ENCODE measurements at regions not wholly inside any gene's neighbourhood (a gene's known extent, or its start where the extent isn't known, plus 50 kb on each side); places are given as distances from the start of the nearest gene placed in this dataset.

GRCh38 chr12:125402874-125403789 is 337.9 kb downstream of the AACS start:
- Histone ChIP-seq H3K36me3 (no peaks in the 10 kb centered on the region), H3K4me1 (no peaks in the 10 kb centered on the region), H3K4me3 (no peak overlapping the region), H3K9ac (no peak overlapping the region), H4K20me1 (no peaks in the 10 kb centered on the region), H3K27ac (no peak overlapping the region), H3K9me3 (peaks cover 31% of the 10 kb centered on the region), H3K4me2 (no peak overlapping the region), H3K27me3 (no peaks in the 10 kb centered on the region)
- no peak for TF ChIP-seq Cebpa-rat (IDR thresholded peaks at IDR 0.05)

- TF ChIP-seq Cebpa-rat (IDR thresholded peaks at IDR 0.05), result no peak
- Histone ChIP-seq H3K27me3 (no peaks in the 10 kb centered on the region), H3K4me2 (no peak overlapping the region), H3K4me1 (no peaks in the 10 kb centered on the region), H3K36me3 (no peaks in the 10 kb centered on the region), H3K4me3 (no peak overlapping the region), H3K9me3 (peaks cover 25% of the 10 kb centered on the region), H4K20me1 (no peaks in the 10 kb centered on the region), H3K27ac (no peak overlapping the region), H3K9ac (no peak overlapping the region)
Observed at GRCh38 chr12:125403843-125404242, 338.6 kb downstream of the AACS start.

GRCh38 chr12:125406131-125406530 is 340.9 kb downstream of the AACS start:
- no peak overlapping the region for H3K27ac ChIP-seq
- H3K4me2 ChIP-seq, result no peak overlapping the region
- no peak overlapping the region for H3K9ac ChIP-seq
- no peak overlapping the region for H3K4me3 ChIP-seq
- H3K4me1 ChIP-seq, result no peaks in the 10 kb centered on the region
- H3K27me3 ChIP-seq, result no peaks in the 10 kb centered on the region
- no peaks in the 10 kb centered on the region for H4K20me1 ChIP-seq
- peaks cover 18% of the 10 kb centered on the region for H3K9me3 ChIP-seq
- no peaks in the 10 kb centered on the region for H3K36me3 ChIP-seq
- no peak for TF ChIP-seq Cebpa-rat (IDR thresholded peaks at IDR 0.05)

GRCh38 chr12:125408718-125409117 is 343.5 kb downstream of the AACS start:
- Histone ChIP-seq H4K20me1 (no peaks in the 10 kb centered on the region), H3K27me3 (no peaks in the 10 kb centered on the region), H3K4me3 (no peak overlapping the region), H3K4me1 (no peaks in the 10 kb centered on the region), H3K36me3 (no peaks in the 10 kb centered on the region), H3K9ac (no peak overlapping the region), H3K27ac (no peak overlapping the region), H3K9me3 (no peaks in the 10 kb centered on the region; the same call in 1 of the 2 replicates), H3K4me2 (no peak overlapping the region)
- no peak for TF ChIP-seq Cebpa-rat (IDR thresholded peaks at IDR 0.05)

- no peak for TF ChIP-seq Cebpa-rat (IDR thresholded peaks at IDR 0.05)
- no peak overlapping the region for H3K9ac ChIP-seq
- no peak overlapping the region for H3K27ac ChIP-seq
- no peaks in the 10 kb centered on the region for H3K27me3 ChIP-seq
- no peaks in the 10 kb centered on the region for H3K36me3 ChIP-seq
- H4K20me1 ChIP-seq, result no peaks in the 10 kb centered on the region
- no peak overlapping the region for H3K4me2 ChIP-seq
- H3K9me3 ChIP-seq, result no peaks in the 10 kb centered on the region; the same call in 1 of the 2 replicates
- H3K4me3 ChIP-seq, result no peak overlapping the region
- no peaks in the 10 kb centered on the region for H3K4me1 ChIP-seq
Observed at GRCh38 chr12:125412506-125412905, 347.3 kb downstream of the AACS start.

- Histone ChIP-seq H3K27ac (no peak overlapping the region), H3K36me3 (no peaks in the 10 kb centered on the region), H3K9ac (no peak overlapping the region), H3K4me1 (0 out of 2 replicates have a peak, but pooled peaks cover 9% of the 10 kb centered on the region), H3K4me3 (no peak overlapping the region), H3K4me2 (no peak overlapping the region), H3K27me3 (no peaks in the 10 kb centered on the region), H3K9me3 (peaks cover 23% of the 10 kb centered on the region), H4K20me1 (no peaks in the 10 kb centered on the region)
- TF ChIP-seq Cebpa-rat (IDR thresholded peaks at IDR 0.05), result no peak
Observed at GRCh38 chr12:125417446-125417845, 352.2 kb downstream of the AACS start.

- TF ChIP-seq Cebpa-rat (IDR thresholded peaks at IDR 0.05), result no peak
- H4K20me1 ChIP-seq, result no peaks in the 10 kb centered on the region
- H3K4me3 ChIP-seq, result no peak overlapping the region
- no peak overlapping the region for H3K27ac ChIP-seq
- no peak overlapping the region for H3K9ac ChIP-seq
- H3K4me2 ChIP-seq, result no peak overlapping the region
- H3K9me3 ChIP-seq, result peaks cover 23% of the 10 kb centered on the region
- H3K27me3 ChIP-seq, result no peaks in the 10 kb centered on the region
- no peaks in the 10 kb centered on the region for H3K36me3 ChIP-seq
- H3K4me1 ChIP-seq, result 0 out of 2 replicates have a peak, but pooled peaks cover 9% of the 10 kb centered on the region
Observed at GRCh38 chr12:125418902-125419564, 353.8 kb downstream of the AACS start.

GRCh38 chr12:125424909-125425308 is 359.7 kb downstream of the AACS start:
- no peak overlapping the region for H3K9ac ChIP-seq
- no peak overlapping the region for H3K27ac ChIP-seq
- no peaks in the 10 kb centered on the region for H3K27me3 ChIP-seq
- H3K4me2 ChIP-seq, result no peak overlapping the region
- H3K9me3 ChIP-seq, result peaks cover 14% of the 10 kb centered on the region
- TF ChIP-seq Cebpa-rat (IDR thresholded peaks at IDR 0.05), result no peak
- H4K20me1 ChIP-seq, result no peaks in the 10 kb centered on the region
- no peaks in the 10 kb centered on the region for H3K4me1 ChIP-seq
- H3K36me3 ChIP-seq, result no peaks in the 10 kb centered on the region
- no peak overlapping the region for H3K4me3 ChIP-seq

- H3K9ac ChIP-seq, result no peak overlapping the region
- H3K9me3 ChIP-seq, result no peaks in the 10 kb centered on the region
- no peak for TF ChIP-seq Cebpa-rat (IDR thresholded peaks at IDR 0.05)
- no peaks in the 10 kb centered on the region for H3K36me3 ChIP-seq
- no peaks in the 10 kb centered on the region for H3K27me3 ChIP-seq
- H3K4me2 ChIP-seq, result no peak overlapping the region
- no peak overlapping the region for H3K4me3 ChIP-seq
- no peaks in the 10 kb centered on the region for H3K4me1 ChIP-seq
- no peaks in the 10 kb centered on the region for H4K20me1 ChIP-seq
- no peak overlapping the region for H3K27ac ChIP-seq
Observed at GRCh38 chr12:125431516-125431915, 366.3 kb downstream of the AACS start.

- H3K27me3 ChIP-seq, result no peaks in the 10 kb centered on the region
- no peak overlapping the region for H3K9ac ChIP-seq
- no peak overlapping the region for H3K4me2 ChIP-seq
- H3K27ac ChIP-seq, result no peak overlapping the region
- no peak overlapping the region for H3K4me3 ChIP-seq
- no peaks in the 10 kb centered on the region for H3K9me3 ChIP-seq
- no peak for TF ChIP-seq Cebpa-rat (IDR thresholded peaks at IDR 0.05)
- H4K20me1 ChIP-seq, result no peaks in the 10 kb centered on the region
- H3K4me1 ChIP-seq, result no peaks in the 10 kb centered on the region
- no peaks in the 10 kb centered on the region for H3K36me3 ChIP-seq
Observed at GRCh38 chr12:125434131-125434530, 368.9 kb downstream of the AACS start.
